HEK293 (cell line): ENCODE measurements at regions not wholly inside any gene's neighbourhood (a gene's known extent, or its start where the extent isn't known, plus 50 kb on each side); places are given as distances from the start of the nearest gene placed in this dataset.

ENCODE experiments used
- CTCF ChIP-seq: fragments of 450-650 bp; formaldehyde crosslinking; IDR thresholded peaks from 2 replicates; pipeline ENCODE4 v1.5.1; 2016; ENCODE audit warnings: missing biosample characterization, missing genetic modification characterization
- KLF8 ChIP-seq: fragments of 450-650 bp; formaldehyde crosslinking; IDR thresholded peaks from 2 replicates; pipeline ENCODE4 v1.5.1; 2016; ENCODE audit warnings: missing biosample characterization, missing genetic modification characterization
- REPIN1 ChIP-seq: fragments of 450-650 bp; formaldehyde crosslinking; IDR thresholded peaks from 2 replicates; pipeline ENCODE4 v1.5.1; 2017; ENCODE audit warnings: missing biosample characterization, missing genetic modification characterization, low read depth
- REST ChIP-seq: fragments of 450-650 bp; formaldehyde crosslinking; IDR thresholded peaks from 2 replicates; pipeline ENCODE4 v1.5.1; 2016; ENCODE audit warnings: missing biosample characterization, missing genetic modification characterization
- ZBTB7A ChIP-seq: fragments of 450-650 bp; formaldehyde crosslinking; IDR thresholded peaks from 2 replicates; pipeline ENCODE4 v1.5.1; 2016; ENCODE audit warnings: low read depth, missing biosample characterization, missing genetic modification characterization
- ZIC2 ChIP-seq: fragments of 450-650 bp; formaldehyde crosslinking; IDR thresholded peaks from 2 replicates; pipeline ENCODE4 v1.5.1; 2016; ENCODE audit warnings: missing biosample characterization, missing genetic modification characterization
- ZNF274 ChIP-seq, 2 experiments: fragments of 200-500 bp in 1 of 2; fragments of 450-650 bp in 1 of 2; sonication (Bioruptor generic) in 1 of 2; formaldehyde crosslinking in 1 of 2; IDR thresholded peaks; 2 replicates each; pipeline versions ENCODE4 v1.5.1 to v1.6.1; 2014 to 2016; ENCODE audit warnings: borderline replicate concordance in 1 of 2, inconsistent platforms in 1 of 2, low read length in 1 of 2, missing biosample characterization in 1 of 2, missing genetic modification characterization in 1 of 2
- ZNF302 ChIP-seq: fragments of 450-650 bp; formaldehyde crosslinking; IDR thresholded peaks from 2 replicates; pipeline ENCODE4 v1.5.1; 2016; ENCODE audit warnings: missing biosample characterization, missing genetic modification characterization, low read depth
- ZNF423 ChIP-seq: fragments of 450-650 bp; formaldehyde crosslinking; IDR thresholded peaks from 2 replicates; pipeline ENCODE4 v1.5.1; 2016; ENCODE audit warnings: missing biosample characterization, missing genetic modification characterization
- ZNF501 ChIP-seq: fragments of 450-650 bp; formaldehyde crosslinking; IDR thresholded peaks from 2 replicates; pipeline ENCODE4 v1.5.1; 2016; ENCODE audit warnings: missing biosample characterization, missing genetic modification characterization

- no peak for TF ChIP-seq CTCF (tag by site-specific recombination)
- no peak for TF ChIP-seq ZNF274 (IDR thresholded peaks at IDR 0.05; ENCODE audit: low read length)
- no peak for TF ChIP-seq ZNF274 (tag by site-specific recombination; IDR thresholded peaks at IDR 0.05; ENCODE audit: borderline replicate concordance)
- no peak for TF ChIP-seq ZNF302 (tag by site-specific recombination)
- TF ChIP-seq ZIC2 (tag by site-specific recombination): no peak
- TF ChIP-seq ZNF501: no peak
- TF ChIP-seq ZNF423 (tag by site-specific recombination): no peak
- TF ChIP-seq KLF8 (tag by site-specific recombination): no peak
- TF ChIP-seq REST (tag by site-specific recombination): no peak
- no peak for TF ChIP-seq REPIN1 (tag by site-specific recombination)
- no peak for TF ChIP-seq ZBTB7A (tag by site-specific recombination)
These were observed 272.3 kb upstream of the ROBO1 start for GRCh38 chr3:80040067-80040466.
